ENCODE measurements at regions not wholly inside any gene's neighbourhood (a gene's known extent, or its start where the extent isn't known, plus 50 kb on each side); places are given as distances from the start of the nearest gene placed in this dataset.

- no peak overlapping the region for H3K4me3 ChIP-seq (ENCODE audit: low read depth, low read length)
- TF ChIP-seq, protein P1, sequence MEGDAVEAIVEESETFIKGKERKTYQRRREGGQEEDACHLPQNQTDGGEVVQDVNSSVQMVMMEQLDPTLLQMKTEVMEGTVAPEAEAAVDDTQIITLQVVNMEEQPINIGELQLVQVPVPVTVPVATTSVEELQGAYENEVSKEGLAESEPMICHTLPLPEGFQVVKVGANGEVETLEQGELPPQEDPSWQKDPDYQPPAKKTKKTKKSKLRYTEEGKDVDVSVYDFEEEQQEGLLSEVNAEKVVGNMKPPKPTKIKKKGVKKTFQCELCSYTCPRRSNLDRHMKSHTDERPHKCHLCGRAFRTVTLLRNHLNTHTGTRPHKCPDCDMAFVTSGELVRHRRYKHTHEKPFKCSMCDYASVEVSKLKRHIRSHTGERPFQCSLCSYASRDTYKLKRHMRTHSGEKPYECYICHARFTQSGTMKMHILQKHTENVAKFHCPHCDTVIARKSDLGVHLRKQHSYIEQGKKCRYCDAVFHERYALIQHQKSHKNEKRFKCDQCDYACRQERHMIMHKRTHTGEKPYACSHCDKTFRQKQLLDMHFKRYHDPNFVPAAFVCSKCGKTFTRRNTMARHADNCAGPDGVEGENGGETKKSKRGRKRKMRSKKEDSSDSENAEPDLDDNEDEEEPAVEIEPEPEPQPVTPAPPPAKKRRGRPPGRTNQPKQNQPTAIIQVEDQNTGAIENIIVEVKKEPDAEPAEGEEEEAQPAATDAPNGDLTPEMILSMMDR (IDR thresholded peaks at IDR 0.05; ENCODE audit: borderline replicate concordance, insufficient read depth, low read depth, low read length): no peak
Observed at GRCh38 chr4:125498981-125499380, 184.2 kb downstream of the FAT4 start.

GRCh38 chr4:125501090-125501489, 186.3 kb downstream of the FAT4 start:
- TF ChIP-seq, protein P1 (IDR thresholded peaks at IDR 0.05; ENCODE audit: borderline replicate concordance, insufficient read depth, low read depth, low read length): no peak
- H3K4me3 ChIP-seq (ENCODE audit: low read depth, low read length): no peak overlapping the region

DNA sequence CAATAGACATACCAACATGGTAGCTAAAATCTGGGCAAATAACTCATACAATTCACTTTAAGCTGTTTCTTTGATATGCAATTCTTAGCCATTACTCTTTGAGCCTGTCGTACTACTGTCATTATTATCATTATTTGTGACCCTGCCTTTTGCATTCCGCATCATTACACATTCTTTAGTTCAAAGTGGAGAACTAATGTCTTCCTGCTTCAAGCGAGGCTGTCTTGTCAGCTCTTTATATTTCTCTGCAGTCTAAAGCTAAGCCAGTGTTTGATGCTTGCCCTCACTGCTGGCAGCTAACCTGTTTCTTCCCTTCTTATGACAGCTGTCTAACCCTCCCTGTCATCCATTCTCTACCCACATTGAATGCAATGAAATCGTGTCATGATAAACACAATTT, 186.8 kb downstream of the FAT4 start:
- TF ChIP-seq, protein P1 (IDR thresholded peaks at IDR 0.05; ENCODE audit: borderline replicate concordance, insufficient read depth, low read depth, low read length): no peak
- H3K4me3 ChIP-seq (ENCODE audit: low read depth, low read length): no peak overlapping the region

GRCh38 chr4:125505621-125506020, 190.9 kb downstream of the FAT4 start:
- H3K4me3 ChIP-seq (ENCODE audit: low read depth, low read length): no peak overlapping the region
- TF ChIP-seq, protein P1 (IDR thresholded peaks at IDR 0.05; ENCODE audit: borderline replicate concordance, insufficient read depth, low read depth, low read length): no peak

DNA sequence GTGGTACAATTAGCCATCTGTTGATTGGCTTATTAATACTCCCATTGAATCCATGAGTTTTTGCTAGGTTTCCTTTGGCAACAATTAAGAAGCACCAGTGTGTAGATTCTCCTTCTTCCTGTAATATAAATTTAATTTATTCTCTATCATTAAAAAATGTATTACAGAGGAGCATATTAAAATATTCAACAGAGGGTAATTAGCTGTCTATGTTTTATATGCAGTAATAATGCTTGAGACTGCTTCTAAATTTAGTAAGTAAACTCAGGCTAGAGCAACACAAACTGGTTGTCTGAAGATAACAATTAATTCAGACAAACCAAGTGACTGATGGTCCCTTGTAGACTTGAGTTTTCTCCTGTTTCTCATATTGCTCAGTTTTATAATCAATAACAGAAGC, 192.4 kb downstream of the FAT4 start:
- no peak overlapping the region for H3K4me3 ChIP-seq (ENCODE audit: low read depth, low read length)
- TF ChIP-seq, protein P1 (IDR thresholded peaks at IDR 0.05; ENCODE audit: borderline replicate concordance, insufficient read depth, low read depth, low read length): no peak

- no peak overlapping the region for H3K4me3 ChIP-seq (ENCODE audit: low read depth, low read length)
- TF ChIP-seq, protein P1 (IDR thresholded peaks at IDR 0.05; ENCODE audit: borderline replicate concordance, insufficient read depth, low read depth, low read length): no peak
Observed at GRCh38 chr4:125511715-125512114, 197.0 kb downstream of the FAT4 start.

DNA sequence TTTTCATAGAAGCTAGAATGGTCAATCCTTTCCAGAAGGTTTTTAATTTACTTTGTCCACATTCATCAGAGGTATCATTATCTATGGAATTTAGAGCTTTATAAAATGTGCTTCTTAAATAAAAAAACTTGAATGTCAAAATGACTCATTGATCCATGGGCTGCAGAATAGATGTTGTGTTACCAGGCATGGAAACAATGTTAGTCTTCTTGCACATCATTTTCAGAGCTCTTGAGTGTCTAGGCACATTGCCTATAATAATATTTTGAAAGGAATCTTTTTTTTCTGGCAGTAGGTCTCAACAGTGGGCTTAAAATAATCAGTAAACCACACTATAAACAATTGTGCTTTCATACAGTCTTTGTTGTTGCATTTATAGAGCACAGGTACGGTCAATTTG, 200.3 kb downstream of the FAT4 start:
- TF ChIP-seq, protein P1 (IDR thresholded peaks at IDR 0.05; ENCODE audit: borderline replicate concordance, insufficient read depth, low read depth, low read length): no peak
- H3K4me3 ChIP-seq (ENCODE audit: low read depth, low read length): no peak overlapping the region

All from GM12875 (cell line).